ENCODE measurements at regions not wholly inside any gene's neighbourhood (a gene's known extent, or its start where the extent isn't known, plus 50 kb on each side); places are given as distances from the start of the nearest gene placed in this dataset.
A peak's percentile ranks its signal among the peaks of the same experiment; 100 is the strongest.

- TF ChIP-seq ZFX (IDR thresholded peaks at IDR 0.05; ENCODE audit: borderline replicate concordance) (no peak), CTCF (IDR thresholded peaks at IDR 0.05) (no peak)
- H3K27ac ChIP-seq: 0 out of 2 replicates have a peak overlapping the region, but pooled peaks have one; percentile 10
Observed at GRCh38 chr2:154992826-154993225, 294.3 kb downstream of the KCNJ3 start.

DNA sequence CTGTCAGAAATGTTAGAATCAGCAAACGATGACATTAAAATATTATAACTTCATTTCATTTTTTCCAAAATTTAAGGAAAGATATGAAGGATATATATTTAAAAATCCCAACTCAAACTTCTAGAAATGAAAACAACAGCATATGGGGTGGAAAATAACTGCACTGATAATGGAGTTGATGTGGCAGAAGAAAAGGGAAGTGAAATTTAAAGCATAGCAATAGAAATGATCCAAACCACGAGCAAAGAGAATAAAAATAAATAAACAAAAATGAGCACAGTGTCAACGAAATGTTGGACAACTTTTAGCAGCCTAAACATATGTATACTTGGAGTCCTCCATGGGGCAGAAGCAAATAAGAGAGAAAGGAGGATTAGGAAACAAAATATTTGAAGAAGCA is 280.2 kb downstream of the KCNJ3 start:
- no peak overlapping the region for H3K27ac ChIP-seq
- TF ChIP-seq ZFX (IDR thresholded peaks at IDR 0.05; ENCODE audit: borderline replicate concordance): no peak
- TF ChIP-seq CTCF (IDR thresholded peaks at IDR 0.05): no peak

DNA sequence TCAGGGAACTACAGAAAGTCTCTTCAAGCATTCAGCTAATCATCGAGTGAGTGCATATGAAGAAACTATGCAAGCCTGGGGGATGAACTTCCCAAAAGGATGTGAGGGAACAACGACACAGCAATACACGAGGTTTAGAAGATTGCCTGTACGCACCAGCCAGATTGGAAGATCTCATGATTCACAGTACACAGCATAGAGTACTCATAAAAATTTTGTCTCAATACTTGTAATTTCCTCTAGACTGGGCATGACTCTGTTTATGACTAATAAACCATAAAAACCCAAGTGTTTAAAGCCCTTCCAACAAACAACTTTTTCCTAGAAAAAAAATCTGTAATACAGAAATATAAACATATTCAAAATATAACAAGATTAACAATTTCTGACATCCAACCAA is 279.7 kb downstream of the KCNJ3 start:
- TF ChIP-seq CTCF (IDR thresholded peaks at IDR 0.05) (no peak), ZFX (IDR thresholded peaks at IDR 0.05; ENCODE audit: borderline replicate concordance) (no peak)
- no peak overlapping the region for H3K27ac ChIP-seq

DNA sequence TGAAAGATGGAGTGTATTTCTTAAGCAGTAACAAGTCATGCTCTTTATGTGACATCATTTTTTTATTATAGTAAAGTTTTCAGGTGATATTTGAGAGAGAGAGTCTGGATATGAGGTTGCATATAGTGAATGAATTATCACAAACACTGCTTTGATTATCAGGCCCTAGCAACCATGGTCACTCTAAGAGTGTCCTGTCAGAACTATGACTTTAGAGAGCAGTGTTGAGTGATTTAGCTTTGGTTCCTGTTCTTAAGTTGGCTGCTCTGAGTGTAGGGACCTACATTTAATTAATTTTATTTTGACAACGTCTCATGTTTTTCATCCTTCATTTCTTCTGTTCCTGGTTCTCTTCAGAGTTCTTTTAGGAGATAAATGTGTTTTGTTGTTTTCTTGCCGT is 275.5 kb downstream of the KCNJ3 start:
- TF ChIP-seq CTCF (IDR thresholded peaks at IDR 0.05) (no peak), ZFX (IDR thresholded peaks at IDR 0.05; ENCODE audit: borderline replicate concordance) (no peak)
- no peak overlapping the region for H3K27ac ChIP-seq

DNA sequence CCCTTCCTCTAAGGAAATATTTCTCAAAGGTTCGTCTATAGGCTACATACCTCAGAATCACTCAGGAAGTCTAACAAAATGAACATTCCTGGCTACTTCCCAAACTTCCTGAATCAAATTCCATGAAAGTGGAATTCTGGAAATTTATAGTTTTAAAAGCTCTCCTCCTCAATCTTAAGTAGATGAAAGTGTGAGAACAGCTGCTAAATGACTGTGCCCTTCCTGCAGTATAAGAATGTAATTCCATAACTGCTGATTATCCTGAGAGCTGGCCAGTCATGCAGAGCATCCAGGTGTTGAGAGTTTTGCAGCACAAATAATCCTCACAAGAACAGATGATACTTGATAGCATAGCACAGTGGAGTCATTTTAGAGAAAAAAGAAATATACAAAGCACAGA is 265.0 kb downstream of the KCNJ3 start:
- TF ChIP-seq CTCF (IDR thresholded peaks at IDR 0.05): no peak
- TF ChIP-seq ZFX (IDR thresholded peaks at IDR 0.05; ENCODE audit: borderline replicate concordance): no peak
- no peak overlapping the region for H3K27ac ChIP-seq

DNA sequence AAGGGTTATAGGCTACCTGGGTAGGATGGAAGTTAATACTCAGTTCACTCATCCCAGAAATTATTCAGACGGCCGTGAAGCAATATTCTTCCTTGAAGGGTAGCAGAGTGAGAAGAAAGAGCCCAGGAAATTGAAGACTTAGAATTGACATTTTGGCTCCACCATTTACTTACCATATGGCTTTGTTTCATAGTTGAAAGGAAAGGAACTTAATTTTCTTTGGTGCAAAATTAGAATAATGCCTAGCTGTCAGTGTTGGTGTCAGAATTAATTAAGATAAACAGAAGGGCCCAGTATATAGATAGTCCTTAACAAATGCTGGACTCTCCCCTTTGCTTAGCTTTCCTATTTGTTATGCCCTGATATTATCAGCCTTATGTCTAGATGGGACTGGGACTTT is 263.2 kb downstream of the KCNJ3 start:
- TF ChIP-seq ZFX (IDR thresholded peaks at IDR 0.05; ENCODE audit: borderline replicate concordance) (no peak), CTCF (IDR thresholded peaks at IDR 0.05) (no peak)
- H3K27ac ChIP-seq: no peak overlapping the region

- H3K27ac ChIP-seq: no peak overlapping the region
- TF ChIP-seq ZFX (IDR thresholded peaks at IDR 0.05; ENCODE audit: borderline replicate concordance) (no peak), CTCF (IDR thresholded peaks at IDR 0.05) (no peak)
Observed at GRCh38 chr2:154960802-154961583, 262.5 kb downstream of the KCNJ3 start.
